ENCODE measurements at regions not wholly inside any gene's neighbourhood (a gene's known extent, or its start where the extent isn't known, plus 50 kb on each side); places are given as distances from the start of the nearest gene placed in this dataset.
"Not testable (repeated sequence)": the region's sequence is repeated elsewhere in the genome, so short reads cannot be mapped to it uniquely, and the experiment has no call there.

- H3K27ac ChIP-seq: no peak overlapping the region
- DNase-seq (ENCODE audit: low read depth in 1 of 2, low spot score in 2 of 2): no peak
- H3K4me1 ChIP-seq (replicated peaks): no peaks in the 10 kb centered on the region
- no peak overlapping the region for H3K4me3 ChIP-seq
- no peaks in the 10 kb centered on the region; the same call in 1 of the 2 replicates for H3K9me3 ChIP-seq (replicated peaks)
- H3K36me3 ChIP-seq: no peaks in the 10 kb centered on the region
- H3K27me3 ChIP-seq (replicated peaks): no peaks in the 10 kb centered on the region
These were observed 443.3 kb downstream of the SOCS6 start for GRCh38 chr18:70732188-70732587.

GRCh38 chr18:70720607-70721006, 431.8 kb downstream of the SOCS6 start:
- no peak overlapping the region for H3K4me3 ChIP-seq
- H3K4me1 ChIP-seq (replicated peaks): no peaks in the 10 kb centered on the region
- no peak for DNase-seq (ENCODE audit: low read depth in 1 of 2, low spot score in 2 of 2)
- no peaks in the 10 kb centered on the region for H3K9me3 ChIP-seq (replicated peaks)
- no peak overlapping the region for H3K27ac ChIP-seq
- H3K27me3 ChIP-seq (replicated peaks): no peaks in the 10 kb centered on the region
- no peaks in the 10 kb centered on the region for H3K36me3 ChIP-seq

DNA sequence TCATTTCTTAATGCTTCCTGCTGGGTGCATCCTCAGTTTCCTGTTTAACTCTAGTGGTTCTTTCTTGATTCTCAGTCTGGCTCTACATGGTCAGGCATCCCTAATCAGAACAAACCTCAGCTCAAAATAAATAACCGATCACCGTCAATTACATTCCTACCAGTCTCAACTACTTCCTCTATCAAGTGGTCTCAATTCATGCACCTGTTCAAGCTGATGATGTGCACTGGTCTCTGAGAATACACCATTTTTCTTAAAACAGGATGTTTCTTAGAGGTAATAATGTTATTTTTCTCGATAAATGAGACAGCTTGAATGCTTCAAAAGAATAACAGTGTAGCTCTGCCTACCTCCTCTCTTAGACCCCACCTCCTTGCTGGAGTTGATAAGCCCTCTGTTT, 420.9 kb downstream of the SOCS6 start:
- Histone ChIP-seq H3K36me3 (no peaks in the 10 kb centered on the region), H3K9me3 (replicated peaks) (no peaks in the 10 kb centered on the region), H3K4me3 (no peak overlapping the region), H3K27ac (no peak overlapping the region), H3K4me1 (replicated peaks) (no peaks in the 10 kb centered on the region), H3K27me3 (replicated peaks) (no peaks in the 10 kb centered on the region)
- DNase-seq (ENCODE audit: low read depth in 1 of 2, low spot score in 2 of 2): no peak

GRCh38 chr18:70709144-70709543, 420.3 kb downstream of the SOCS6 start:
- Histone ChIP-seq H3K27ac (no peak overlapping the region), H3K4me1 (replicated peaks) (no peaks in the 10 kb centered on the region), H3K4me3 (no peak overlapping the region), H3K9me3 (replicated peaks) (no peaks in the 10 kb centered on the region), H3K27me3 (replicated peaks) (no peaks in the 10 kb centered on the region), H3K36me3 (no peaks in the 10 kb centered on the region)
- DNase-seq (ENCODE audit: low read depth in 1 of 2, low spot score in 2 of 2): no peak

DNA sequence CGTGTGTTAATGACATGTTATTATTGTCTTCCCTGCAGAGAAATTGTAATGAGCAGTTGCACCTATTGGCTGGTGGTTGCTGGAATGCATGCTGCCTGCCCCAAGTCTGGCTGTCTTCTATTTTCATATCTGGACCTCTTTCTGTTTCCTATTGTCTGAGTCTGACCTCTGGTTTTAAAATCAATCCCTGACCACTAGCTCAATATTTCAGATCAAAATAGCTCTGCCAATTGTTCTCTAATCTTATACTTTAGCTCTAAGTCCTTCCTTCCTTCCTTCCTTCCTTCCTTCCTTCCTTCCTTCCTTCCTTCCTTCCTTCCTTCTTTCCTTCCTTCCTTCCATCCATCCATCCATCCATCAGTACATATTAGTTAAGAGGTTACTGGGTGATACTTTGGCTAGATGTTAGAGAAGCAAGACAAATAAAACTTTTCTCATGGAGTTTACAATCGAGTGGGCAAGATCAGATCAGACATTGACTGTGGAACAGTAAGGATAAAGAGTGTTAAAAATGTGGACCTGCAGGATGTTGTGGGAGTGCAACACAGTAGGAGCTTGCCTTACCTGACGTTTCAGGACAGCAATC, 417.1 kb downstream of the SOCS6 start:
- H3K36me3 ChIP-seq: no peaks in the 10 kb centered on the region
- no peak overlapping the region for H3K27ac ChIP-seq
- no peaks in the 10 kb centered on the region for H3K9me3 ChIP-seq (replicated peaks)
- DNase-seq (ENCODE audit: low read depth in 1 of 2, low spot score in 2 of 2): no peak
- H3K4me1 ChIP-seq (replicated peaks): no peaks in the 10 kb centered on the region
- H3K27me3 ChIP-seq (replicated peaks): no peaks in the 10 kb centered on the region
- H3K4me3 ChIP-seq: no peak overlapping the region

DNA sequence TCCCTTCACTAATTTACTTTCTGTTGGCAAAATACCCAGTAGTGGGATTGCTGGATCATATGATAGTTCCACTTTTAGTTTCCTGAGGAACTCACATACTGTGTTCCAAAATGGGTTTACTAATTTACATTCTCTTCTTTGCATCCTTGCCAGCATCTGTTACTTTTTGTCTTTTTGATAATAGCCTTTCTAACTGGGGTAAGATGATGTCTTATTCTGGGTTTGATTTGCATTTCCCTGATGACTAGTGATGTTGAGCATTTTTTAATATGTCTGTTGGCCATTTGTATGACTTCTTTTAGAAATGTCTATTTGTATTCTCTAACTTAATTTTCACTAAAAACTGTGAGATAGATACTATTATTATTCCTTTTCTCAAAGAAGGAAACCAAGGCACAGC, 411.7 kb downstream of the SOCS6 start:
- H3K9me3 ChIP-seq (replicated peaks): no peaks in the 10 kb centered on the region
- no peak overlapping the region for H3K4me3 ChIP-seq
- H3K4me1 ChIP-seq (replicated peaks): no peaks in the 10 kb centered on the region

GRCh38 chr18:70698574-70698973, 409.7 kb downstream of the SOCS6 start:
- Histone ChIP-seq H3K36me3 (no peaks in the 10 kb centered on the region), H3K4me1 (replicated peaks) (no peaks in the 10 kb centered on the region), H3K27ac (no peak overlapping the region), H3K9me3 (replicated peaks) (no peaks in the 10 kb centered on the region), H3K4me3 (no peak overlapping the region), H3K27me3 (replicated peaks) (no peaks in the 10 kb centered on the region)
- DNase-seq (ENCODE audit: low read depth in 1 of 2, low spot score in 2 of 2): no peak

More for the DNA sequence above, 411.7 kb downstream of the SOCS6 start:
- Histone ChIP-seq H3K27ac (no peak overlapping the region), H3K36me3 (no peaks in the 10 kb centered on the region), H3K27me3 (replicated peaks) (no peaks in the 10 kb centered on the region)
- no peak for DNase-seq (ENCODE audit: low read depth in 1 of 2, low spot score in 2 of 2)

DNA sequence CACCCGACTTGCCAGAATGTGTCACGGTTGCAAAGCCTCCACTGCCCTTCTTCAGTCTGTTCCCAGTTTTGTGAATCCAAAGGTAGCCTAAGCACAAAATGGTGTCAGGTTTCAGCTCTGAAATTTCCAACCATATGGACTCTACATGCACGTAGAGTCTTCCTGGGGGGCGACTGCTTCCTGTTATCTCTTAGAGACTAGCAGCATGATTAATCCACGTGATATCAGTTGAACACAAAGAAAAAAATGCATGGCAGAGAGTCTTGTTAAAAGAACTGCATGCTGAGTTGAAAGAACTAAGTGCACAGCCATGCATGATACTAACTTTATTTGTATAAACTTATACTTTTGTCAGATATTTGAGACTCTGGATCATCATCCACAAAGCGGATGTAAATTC, 404.4 kb downstream of the SOCS6 start:
- DNase-seq (ENCODE audit: low read depth in 1 of 2, low spot score in 2 of 2): no peak
- H3K27ac ChIP-seq: no peak overlapping the region
- H3K4me3 ChIP-seq: no peak overlapping the region
- H3K27me3 ChIP-seq (replicated peaks): no peaks in the 10 kb centered on the region
- H3K9me3 ChIP-seq (replicated peaks): no peaks in the 10 kb centered on the region
- H3K36me3 ChIP-seq: no peaks in the 10 kb centered on the region
- H3K4me1 ChIP-seq (replicated peaks): no peaks in the 10 kb centered on the region

DNA sequence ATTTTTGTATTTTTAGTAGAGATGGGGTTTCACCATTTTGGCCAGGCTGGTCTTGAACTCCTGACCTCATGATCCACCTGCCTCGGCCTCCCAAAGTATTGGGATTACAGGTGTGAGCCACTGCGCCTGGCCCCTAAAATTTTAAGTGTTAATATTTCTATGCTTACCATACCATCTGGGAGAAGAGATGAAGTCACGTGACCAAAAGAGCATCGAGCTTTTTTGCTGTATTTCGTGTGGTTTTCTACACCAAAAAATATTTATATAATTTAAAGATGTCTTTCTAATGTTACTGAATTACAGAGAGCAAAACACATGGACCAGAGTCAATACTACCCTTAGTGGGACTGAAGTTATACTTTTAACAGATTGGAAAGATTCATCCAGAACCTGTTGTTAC, 400.9 kb downstream of the SOCS6 start:
- H3K36me3 ChIP-seq; DNase-seq (ENCODE audit: low read depth in 1 of 2, low spot score in 2 of 2); H3K4me3 ChIP-seq; H3K4me1 ChIP-seq (replicated peaks); H3K27me3 ChIP-seq (replicated peaks); H3K27ac ChIP-seq; H3K9me3 ChIP-seq (replicated peaks): not testable (repeated sequence)

- Histone ChIP-seq H3K27ac (no peak overlapping the region), H3K4me3 (no peak overlapping the region), H3K4me1 (replicated peaks) (no peaks in the 10 kb centered on the region), H3K36me3 (no peaks in the 10 kb centered on the region), H3K27me3 (replicated peaks) (no peaks in the 10 kb centered on the region), H3K9me3 (replicated peaks) (no peaks in the 10 kb centered on the region)
- no peak for DNase-seq (ENCODE audit: low read depth in 1 of 2, low spot score in 2 of 2)
These were observed 399.4 kb downstream of the SOCS6 start for GRCh38 chr18:70688286-70688685.

GRCh38 chr18:70684821-70685220, 396.0 kb downstream of the SOCS6 start:
- Histone ChIP-seq H3K9me3 (replicated peaks) (no peaks in the 10 kb centered on the region), H3K27me3 (replicated peaks) (no peaks in the 10 kb centered on the region), H3K27ac (no peak overlapping the region), H3K4me3 (no peak overlapping the region), H3K36me3 (no peaks in the 10 kb centered on the region), H3K4me1 (replicated peaks) (no peaks in the 10 kb centered on the region)
- DNase-seq (ENCODE audit: low read depth in 1 of 2, low spot score in 2 of 2): no peak

- H3K36me3 ChIP-seq: no peaks in the 10 kb centered on the region
- no peak overlapping the region for H3K4me3 ChIP-seq
- H3K27ac ChIP-seq: no peak overlapping the region
- DNase-seq (ENCODE audit: low read depth in 1 of 2, low spot score in 2 of 2): no peak
- no peaks in the 10 kb centered on the region for H3K27me3 ChIP-seq (replicated peaks)
- H3K9me3 ChIP-seq (replicated peaks): no peaks in the 10 kb centered on the region
- H3K4me1 ChIP-seq (replicated peaks): no peaks in the 10 kb centered on the region
These were observed 394.4 kb downstream of the SOCS6 start for GRCh38 chr18:70683263-70683662.

DNA sequence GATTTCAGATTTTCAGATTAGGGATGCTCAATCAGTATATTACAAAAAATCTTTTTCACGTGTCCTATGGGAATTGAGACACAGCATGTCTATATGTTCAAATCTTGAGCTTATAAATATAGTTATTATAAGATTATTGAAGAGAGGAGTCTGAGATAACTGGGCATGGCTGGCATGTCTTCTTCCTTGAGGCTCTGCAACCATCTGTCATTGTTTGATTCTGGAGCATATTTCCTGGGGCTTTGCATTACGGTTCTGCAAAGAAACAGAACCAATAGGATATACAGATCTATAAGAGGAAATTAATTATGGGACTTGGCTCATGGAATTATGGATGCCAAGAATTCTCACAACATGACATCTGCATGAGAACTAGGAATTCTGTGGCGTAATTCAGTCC, 386.1 kb downstream of the SOCS6 start:
- H3K36me3 ChIP-seq: no peaks in the 10 kb centered on the region
- no peaks in the 10 kb centered on the region for H3K27me3 ChIP-seq (replicated peaks)
- DNase-seq (ENCODE audit: low read depth in 1 of 2, low spot score in 2 of 2): no peak
- H3K4me3 ChIP-seq: no peak overlapping the region
- no peaks in the 10 kb centered on the region for H3K4me1 ChIP-seq (replicated peaks)
- no peak overlapping the region for H3K27ac ChIP-seq
- H3K9me3 ChIP-seq (replicated peaks): no peaks in the 10 kb centered on the region

GRCh38 chr18:70673831-70674230, 385.0 kb downstream of the SOCS6 start:
- no peak for DNase-seq (ENCODE audit: low read depth in 1 of 2, low spot score in 2 of 2)
- Histone ChIP-seq H3K27me3 (replicated peaks) (no peaks in the 10 kb centered on the region), H3K4me3 (no peak overlapping the region), H3K27ac (no peak overlapping the region), H3K36me3 (no peaks in the 10 kb centered on the region), H3K4me1 (replicated peaks) (no peaks in the 10 kb centered on the region), H3K9me3 (replicated peaks) (no peaks in the 10 kb centered on the region)

DNA sequence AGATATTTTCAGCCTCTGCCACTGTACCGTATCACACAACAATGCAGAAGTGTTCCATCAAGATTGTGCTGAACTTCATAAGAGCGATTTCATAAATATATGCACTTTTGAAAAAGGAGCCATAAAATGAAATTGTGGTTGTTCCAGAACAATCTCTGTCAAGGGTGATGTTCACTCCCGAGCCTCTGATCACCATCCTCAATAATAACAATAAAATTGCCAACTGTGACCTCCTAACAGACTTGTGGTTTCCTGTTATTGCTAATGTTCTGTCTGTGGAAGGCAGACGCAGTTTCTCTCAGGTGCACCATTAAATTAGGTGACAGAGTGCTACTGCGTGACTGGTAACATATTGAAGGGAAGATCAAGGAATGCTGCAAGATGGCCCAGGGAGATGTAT, 383.7 kb downstream of the SOCS6 start:
- no peaks in the 10 kb centered on the region for H3K36me3 ChIP-seq

More for the DNA sequence above, 383.7 kb downstream of the SOCS6 start:
- Histone ChIP-seq H3K9me3 (replicated peaks) (no peaks in the 10 kb centered on the region), H3K27ac (no peak overlapping the region), H3K27me3 (replicated peaks) (no peaks in the 10 kb centered on the region), H3K4me1 (replicated peaks) (no peaks in the 10 kb centered on the region), H3K4me3 (no peak overlapping the region)
- DNase-seq (ENCODE audit: low read depth in 1 of 2, low spot score in 2 of 2): no peak
